ENCODE measurements at regions not wholly inside any gene's neighbourhood (a gene's known extent, or its start where the extent isn't known, plus 50 kb on each side); places are given as distances from the start of the nearest gene placed in this dataset.
"Not testable (repeated sequence)": the region's sequence is repeated elsewhere in the genome, so short reads cannot be mapped to it uniquely, and the experiment has no call there.

DNA sequence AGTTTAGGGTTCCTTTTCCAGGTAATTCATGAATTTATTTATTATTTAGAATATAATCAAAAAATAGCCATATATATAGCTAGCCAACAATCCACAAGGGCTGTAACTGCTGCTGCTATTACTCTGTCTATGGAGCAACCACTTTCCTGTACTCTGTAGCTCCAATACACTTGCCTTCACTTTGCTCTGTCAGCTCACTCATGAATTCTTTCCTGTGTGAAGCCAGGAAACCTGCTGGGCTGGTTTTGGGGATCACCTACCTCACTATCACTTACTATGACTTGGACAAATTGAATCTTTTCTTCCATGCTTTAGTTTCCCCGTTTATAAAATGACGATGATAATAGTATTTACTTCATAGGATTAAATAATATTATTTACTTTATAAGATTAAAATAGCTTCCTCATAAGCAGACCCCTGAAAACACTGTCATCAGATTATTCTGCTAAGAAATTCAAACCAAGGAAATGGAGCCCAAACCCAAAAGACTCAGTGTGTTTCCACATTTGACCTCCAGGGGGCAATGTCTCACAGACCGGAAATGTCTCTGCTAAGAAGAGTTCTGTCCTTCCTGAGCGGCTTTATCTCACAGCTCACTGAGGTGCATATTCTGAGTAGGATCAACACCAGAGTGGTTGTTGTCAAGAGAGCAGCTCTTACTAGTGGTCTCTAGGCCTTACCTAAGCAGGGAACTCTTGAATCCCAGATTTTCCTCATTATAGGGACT lies 457.1 kb downstream of the DAD1 start:
- no peak for DNase-seq

DNA sequence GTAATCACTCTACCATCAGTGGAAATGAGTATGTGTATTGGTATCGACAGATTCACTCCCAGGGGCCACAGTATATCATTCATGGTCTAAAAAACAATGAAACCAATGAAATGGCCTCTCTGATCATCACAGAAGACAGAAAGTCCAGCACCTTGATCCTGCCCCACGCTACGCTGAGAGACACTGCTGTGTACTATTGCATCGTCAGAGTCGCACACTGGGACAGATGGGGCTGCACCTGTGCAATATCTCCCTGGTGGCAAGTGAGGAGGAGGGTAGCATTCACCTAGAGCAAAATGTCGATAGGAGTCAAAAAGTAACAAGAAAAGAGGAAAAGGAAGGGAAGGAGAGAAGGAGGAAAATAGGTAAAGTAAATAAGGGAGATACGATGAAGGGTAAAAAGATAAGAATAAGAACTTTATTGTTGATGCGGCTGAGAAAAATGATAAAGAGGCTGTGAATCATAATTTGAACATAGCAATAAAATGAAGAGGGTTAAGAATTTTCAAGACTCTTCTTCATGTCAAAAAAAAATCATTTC lies 450.5 kb upstream of the OR4E1 start:
- no peak for DNase-seq

DNA sequence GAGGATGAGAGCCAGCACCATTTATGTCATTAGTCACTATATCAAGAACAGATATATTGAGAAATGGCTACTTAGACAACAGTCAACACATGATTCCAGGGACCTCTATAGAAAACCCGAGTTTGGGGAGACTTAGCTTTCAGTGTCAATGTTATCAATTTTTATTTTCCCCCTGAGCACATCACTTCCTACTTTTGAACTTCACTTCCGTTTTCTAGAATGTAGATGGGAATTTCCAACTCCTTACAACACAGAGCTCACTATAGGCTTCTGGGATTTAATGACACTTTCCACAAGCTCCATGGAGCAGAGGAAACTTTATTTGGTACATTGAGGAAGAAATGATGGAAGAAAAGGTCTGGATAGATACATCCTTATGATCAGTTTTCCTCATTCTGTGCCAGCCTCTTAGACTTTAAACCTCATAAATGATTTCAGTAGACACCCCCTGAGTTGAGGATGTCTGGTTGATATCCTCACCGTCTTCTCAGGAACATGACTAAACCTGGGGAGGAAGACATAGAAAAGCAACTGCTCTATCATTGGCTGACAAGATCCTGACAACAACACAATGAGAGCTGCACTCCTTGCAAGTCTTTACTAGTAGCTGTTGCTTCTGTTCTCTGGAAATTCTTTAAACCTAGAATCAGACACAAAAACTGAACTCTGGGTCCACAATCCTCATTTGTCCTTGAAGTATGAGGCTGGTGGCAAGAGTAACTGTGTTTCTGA lies 449.4 kb upstream of the OR4E1 start:
- DNase-seq, result no peak

DNA sequence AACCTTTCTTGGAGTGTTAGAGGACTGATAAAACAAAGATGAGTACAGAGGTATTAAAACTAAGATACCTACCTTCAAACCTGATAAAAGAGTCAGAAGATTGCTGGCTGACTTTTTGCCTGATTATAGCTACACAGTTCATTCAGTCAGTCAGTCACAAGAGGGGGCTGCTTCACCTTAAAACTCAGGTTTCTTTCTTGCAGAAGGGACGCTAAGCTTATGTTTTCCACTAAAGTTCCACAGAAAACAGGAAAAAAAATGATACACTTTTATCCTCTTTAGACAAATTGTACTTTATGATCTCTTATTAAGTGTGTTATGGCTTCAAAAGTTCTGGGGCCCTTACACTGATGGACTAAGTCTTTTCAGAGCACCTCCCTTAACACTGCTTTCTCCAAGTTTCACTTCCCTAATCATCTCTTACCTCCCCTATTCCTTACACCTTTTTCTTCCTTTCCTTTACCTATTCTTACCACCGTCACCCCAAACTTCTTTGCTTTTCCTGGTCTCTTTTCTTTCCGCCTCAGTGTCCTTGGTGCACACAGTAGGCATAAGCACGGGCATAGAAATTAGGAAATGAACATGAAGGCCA lies 448.7 kb upstream of the OR4E1 start:
- no peak for DNase-seq

DNA sequence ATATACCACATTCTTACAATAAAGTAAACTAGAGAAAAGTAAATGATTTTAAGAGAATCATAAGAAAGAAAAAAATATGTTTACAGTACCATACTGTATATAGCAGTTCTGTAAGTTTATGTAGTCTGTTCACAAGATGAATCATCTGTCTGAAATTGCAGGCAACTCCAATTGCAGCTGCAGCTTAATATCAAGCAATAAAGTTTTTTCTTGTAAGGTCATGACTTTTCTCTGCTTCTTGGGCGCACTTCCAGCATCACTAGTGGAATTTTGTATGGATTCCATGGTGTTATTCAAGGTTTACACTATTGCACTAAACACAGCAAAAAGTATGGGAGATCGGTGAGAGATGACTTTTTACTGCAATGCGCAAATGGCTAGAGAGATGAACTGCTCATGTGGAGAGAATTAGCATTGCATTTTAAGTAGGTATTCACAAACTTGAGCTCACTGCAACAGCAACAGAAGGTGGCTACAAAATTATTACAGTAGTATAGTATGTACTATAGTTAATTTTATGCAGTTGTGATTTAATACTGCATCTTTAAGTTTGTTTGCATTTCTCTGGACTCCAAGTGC lies 445.4 kb upstream of the OR4E1 start:
- DNase-seq, result no peak

DNA sequence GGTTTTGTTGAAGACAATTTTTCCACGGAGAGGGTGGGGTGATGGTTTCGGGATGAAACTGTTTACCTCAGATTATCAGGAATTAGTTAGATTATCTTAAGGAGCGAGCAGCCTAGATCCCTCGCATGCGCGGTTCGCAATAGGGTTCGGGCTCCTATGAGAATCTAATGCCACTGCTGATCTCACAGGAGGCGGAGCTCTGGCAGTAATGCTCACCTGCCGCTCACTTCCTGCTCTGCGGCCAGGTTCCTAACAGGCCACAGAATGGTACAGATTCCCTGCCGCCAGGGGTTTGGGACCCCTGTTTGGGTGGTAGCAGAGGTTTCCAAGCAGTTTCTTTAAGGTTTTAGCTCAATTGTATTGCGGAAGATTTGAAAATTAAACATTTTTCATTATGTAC lies 439.8 kb upstream of the OR4E1 start:
- DNase-seq, result no peak

DNA sequence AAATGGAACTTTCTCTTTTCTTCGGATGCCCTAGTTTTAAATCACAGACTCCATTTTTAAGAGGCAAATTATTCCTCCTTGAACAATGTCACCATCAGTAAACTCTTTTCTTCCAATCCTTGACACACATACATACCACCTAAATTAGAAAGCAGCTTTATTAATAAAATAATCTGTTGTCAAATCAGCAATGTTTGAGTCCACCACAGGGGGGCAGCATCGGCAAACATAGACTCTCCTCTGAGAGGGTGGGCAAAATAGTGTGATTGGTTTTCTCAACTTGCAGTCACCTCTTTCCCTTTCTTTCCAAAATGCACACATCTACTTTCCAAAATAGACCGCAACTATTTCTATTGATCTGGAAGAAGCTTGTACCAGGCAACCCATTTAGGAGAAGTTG lies 438.4 kb upstream of the OR4E1 start:
- DNase-seq, result no peak

DNA sequence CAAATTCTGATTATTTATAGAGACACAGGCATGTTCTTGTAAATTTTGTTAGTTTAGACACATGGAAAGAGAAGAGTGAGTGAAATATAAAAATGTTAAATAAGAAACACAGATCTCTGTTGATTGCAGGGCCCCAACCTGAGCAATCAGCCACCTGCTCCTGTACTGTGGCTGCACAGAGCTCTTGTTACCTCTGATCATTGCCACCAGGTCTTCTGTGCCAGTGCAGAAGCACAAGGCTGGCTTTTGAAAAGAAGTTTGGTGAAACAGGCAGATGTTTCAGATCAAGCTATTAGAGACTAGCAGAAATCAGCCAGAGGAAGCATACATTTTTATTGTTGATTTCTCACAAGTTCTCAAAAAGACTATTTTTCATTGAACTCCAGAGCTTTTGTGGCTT lies 434.1 kb upstream of the OR4E1 start:
- no peak for DNase-seq

DNA sequence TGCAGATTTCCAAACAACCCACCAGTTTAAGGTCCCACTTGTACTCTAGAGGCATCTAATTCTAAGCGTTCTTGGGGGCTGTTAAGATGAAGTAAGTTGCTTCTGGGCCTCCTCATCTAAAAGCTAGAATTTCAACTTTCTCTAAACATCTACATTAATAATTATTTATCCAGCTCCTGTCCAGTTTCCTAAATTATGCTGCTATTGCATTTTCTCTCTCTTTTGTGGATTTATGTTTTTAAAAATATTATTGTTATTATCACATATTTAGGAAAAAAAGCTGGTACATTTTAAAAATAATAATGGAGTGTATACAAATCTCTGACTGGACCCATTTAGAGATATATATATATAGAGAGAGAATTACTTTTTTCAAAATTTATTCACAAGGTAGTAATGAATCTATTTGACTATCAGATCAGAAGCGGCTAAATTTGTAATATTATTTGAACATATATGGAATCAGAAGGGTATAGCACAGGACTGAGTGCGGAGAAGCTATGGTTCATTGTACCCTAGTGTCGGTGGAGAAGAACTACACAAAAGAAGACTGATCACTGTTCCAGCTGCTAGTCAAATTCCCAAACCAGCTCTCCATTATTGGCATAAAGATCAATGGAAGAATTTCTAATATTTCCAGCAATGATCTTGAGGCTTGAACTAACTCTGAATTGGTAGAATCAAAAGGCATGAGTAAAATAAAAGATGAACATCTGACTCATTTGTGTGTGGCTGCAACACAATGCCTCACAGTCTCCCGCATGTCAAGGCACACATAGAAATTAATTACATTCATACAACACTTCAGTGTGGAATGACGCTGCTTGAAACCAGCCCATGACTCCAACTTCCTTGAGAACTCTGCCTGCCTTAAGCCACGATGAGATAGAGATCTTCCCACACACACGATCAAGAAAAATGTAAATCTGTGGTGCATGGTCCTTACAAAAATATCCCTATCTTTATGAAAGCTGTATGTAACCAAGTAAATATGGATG lies 433.4 kb upstream of the OR4E1 start:
- DNase-seq, result no peak

DNA sequence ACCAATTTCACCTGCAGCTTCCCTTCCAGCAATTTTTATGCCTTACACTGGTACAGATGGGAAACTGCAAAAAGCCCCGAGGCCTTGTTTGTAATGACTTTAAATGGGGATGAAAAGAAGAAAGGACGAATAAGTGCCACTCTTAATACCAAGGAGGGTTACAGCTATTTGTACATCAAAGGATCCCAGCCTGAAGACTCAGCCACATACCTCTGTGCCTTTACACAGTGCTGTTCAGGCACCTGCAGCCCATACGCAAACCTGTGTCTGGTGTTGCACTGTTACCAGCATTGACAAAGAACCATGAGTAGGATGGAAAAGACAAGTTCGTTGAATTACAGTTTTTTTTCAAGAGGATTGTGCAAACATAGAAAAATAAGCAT lies 432.0 kb upstream of the OR4E1 start:
- DNase-seq, result no peak

DNA sequence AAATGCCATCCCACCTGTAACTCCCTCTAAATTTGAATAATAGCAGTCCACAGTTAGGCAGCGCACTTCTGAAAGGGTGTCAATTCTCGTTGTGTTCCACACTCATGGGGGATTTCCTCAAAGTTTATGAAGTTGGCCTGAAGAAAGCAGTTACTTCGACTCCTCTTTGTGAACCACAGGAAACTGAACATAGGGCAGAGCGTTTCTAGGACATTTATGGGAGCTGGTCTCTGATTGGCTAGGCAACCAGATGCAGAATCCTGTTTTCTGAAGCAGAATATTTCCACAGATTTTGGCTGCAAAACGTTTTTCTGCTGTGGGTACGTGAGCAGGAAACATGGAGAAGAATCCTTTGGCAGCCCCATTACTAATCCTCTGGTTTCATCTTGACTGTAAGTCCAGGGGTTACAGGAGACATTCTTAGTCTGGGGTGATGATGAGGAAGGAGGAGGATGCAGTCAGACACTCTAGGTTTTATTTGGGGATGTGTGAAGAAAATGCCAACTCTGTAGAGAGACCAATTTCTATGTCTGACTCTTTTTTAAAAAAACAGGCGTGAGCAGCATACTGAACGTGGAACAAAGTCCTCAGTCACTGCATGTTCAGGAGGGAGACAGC lies 431.5 kb upstream of the OR4E1 start:
- no peak for DNase-seq

DNA sequence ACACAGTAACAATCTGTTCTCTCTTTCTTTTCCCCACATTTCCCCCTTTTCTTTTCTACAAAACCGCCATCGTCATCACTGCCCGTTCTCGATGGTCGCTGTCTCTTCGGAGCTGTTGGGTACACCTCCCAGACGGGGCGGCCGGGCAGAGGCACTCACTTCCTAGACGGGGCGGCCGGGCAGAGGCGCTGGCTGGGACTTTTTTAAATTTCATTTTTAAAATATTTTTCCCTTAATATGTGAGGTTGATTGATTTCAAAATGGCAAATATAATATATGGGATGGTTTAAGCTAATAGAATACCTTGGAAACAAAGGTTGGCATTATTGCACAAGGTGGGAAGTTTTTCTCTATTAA lies 427.1 kb upstream of the OR4E1 start:
- not testable (repeated sequence) for DNase-seq

DNA sequence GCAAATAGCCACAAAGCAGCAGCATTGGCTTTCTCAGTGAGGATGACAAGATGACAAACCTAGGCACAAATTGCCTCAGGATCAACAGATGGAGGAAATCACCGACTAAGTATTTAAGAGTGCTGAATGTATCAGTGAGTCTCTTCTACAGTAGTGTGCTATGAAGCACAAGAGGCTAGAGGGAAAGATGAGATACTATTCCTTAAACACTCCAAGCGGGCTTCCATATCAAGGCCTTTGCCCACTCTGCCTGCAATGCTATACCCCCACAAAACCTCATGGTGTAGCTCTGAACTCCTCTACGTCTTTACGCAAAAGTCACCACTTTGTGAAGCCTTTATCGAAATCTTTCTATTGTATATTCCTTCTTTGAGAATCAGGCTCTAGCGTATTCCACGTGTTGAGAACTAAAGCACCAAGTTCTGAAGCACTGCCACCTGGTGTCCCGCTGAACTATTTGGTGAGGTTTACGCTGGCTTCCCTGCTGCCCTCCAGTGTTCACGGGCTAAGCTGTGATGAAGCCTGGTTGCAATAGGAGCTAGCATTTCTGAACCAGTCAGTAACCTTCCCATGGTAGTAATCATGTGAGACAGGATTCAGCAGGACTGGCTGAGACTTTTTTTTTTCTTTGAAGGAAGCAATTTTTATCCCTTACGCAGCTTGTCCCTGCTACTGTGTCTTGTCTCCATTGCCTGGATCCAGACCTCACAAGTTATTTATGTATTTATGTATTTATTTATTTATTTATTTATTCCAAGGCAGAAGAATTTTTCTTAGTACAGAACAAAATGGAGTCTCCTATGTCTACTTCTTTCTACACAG lies 426.5 kb upstream of the OR4E1 start:
- DNase-seq, result no peak

DNA sequence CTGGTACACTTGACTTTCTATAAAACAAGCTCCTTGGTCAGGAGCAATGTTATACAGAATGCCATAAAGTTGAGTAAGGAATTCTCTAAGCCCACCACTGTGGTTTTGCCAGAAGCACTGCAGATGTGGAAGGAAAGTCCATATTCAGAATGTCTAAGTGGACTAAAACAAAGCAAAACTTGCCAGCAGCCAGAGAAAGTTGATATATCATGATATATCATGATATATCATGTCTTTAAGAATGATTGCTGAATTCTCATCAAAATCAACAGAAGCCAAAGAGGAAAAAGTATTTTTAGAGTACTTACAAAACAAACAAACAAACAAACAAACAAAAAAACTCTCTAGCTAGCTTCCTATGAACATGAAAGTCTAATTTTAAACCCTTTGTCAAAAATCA lies 424.8 kb upstream of the OR4E1 start:
- DNase-seq, result no peak

DNA sequence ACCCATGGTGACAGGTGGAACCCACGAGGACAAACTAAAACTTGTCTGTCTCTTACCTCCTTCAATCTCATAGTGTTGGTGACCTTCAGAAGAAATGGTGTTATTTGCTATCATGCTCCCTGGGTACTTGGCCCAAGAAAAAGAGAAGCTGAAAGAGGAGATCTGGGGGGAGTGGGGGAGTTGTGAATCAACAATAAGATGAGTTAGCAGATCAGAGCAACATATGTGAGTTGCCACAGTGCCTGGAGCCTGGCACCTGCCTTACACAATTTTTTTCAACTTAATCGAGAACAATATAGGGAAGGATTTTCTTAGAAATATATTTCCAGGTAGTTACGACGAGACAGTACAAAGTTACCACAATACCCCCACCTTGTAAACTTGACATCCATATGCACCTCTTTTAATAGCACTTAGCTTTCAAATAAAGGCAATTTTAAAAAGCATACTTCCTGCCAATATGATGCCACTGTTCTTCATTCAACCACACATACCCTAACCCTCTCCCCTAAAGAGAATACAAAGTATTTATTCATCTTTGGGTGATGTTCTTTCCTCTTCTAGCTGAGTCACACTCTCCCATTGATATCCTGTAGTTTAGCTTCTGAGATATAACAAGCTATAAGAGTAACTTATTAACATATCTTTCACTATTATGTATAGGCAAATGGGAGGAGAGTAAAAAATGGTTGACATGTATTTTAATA lies 424.1 kb upstream of the OR4E1 start:
- no peak for DNase-seq

DNA sequence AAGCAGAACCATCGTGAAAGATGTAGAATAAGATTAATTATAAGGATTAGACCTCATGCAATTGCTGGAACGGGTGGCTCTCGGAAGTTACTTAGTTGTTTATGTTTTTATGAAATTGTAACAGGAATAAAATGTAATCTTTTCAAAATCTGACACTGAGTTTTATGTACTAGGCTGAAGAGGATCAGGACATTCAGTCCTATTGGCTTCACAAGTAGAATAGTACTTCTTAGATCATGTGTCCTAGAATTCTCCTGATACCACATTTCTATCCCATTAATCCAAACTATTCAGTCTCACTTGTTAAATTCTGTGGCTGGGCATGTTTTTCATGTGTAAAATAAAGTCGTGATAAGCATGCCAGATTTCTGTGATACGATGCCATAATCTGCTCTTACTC lies 423.5 kb upstream of the OR4E1 start:
- DNase-seq, result no peak

DNA sequence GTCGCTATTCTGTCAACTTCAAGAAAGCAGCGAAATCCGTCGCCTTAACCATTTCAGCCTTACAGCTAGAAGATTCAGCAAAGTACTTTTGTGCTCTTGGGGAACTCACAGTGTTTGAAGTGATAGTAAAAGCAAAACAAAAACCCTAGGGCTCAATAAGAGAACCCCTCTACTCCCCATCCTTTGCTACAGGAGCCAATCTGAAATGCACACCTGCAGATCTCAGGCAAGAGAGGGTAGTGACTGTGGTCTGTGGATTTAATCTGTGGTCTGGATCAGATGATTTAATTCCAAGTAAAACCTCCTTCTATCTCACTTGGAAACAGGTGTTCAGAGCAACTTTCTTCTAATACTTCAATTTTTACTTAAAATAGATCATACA lies 422.9 kb upstream of the OR4E1 start:
- no peak for DNase-seq

DNA sequence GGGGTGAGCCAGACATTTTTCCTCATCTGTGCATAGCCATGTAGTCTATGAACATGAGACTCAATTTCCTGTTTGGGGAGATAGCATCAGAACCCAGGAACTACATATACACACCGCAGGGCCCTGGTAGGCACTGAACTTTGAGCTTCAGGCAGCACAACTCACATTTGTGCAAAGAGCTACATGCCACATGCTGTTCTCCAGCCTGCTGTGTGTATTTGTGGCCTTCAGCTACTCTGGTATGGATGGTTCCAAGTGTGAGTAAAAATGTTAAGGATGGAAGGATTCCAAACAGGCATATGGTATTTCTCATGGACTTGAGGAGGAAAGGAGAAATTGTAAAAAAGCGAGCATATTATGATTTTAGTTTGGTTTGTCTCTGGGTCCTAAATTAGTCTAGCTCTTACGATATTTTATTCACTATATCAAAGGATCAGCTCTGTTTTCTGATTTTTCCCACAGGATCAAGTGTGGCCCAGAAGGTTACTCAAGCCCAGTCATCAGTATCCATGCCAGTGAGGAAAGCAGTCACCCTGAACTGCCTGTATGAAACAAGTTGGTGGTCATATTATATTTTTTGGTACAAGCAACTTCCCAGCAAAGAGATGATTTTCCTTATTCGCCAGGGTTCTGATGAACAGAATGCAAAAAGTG lies 422.4 kb upstream of the OR4E1 start:
- DNase-seq, result no peak

DNA sequence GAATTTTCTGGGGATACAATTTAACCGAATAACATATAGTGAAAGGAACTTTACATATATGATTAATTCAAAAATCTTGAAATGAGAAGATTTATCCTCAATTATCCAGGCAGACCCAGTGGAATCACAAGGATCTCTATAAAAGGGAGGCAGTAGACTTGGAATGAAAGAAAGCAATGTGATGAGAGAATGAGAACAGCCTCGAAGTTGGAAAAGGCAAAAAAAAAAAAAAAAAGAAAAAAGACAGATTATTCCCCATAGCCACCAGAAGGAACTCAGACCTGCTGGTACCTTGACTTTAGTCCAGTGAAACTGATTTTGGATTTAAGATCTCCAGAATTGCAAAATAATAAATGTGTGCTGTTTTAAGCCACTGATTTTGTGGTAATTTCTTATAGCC lies 416.3 kb upstream of the OR4E1 start:
- DNase-seq, result no peak

Measured in NCI-H187 (cell line).